HCT116 (cell line): ENCODE measurements at regions not wholly inside any gene's neighbourhood (a gene's known extent, or its start where the extent isn't known, plus 50 kb on each side); places are given as distances from the start of the nearest gene placed in this dataset.

ENCODE experiments used
- ATAC-seq: fragments of 200-7000 bp; cut with Tn5 transposase; 2 replicates; pipeline ENCODE4 v1.9.1; 2020; ENCODE audit warnings: mild to moderate bottlenecking, moderate library complexity
- BruUV-seq: library from RNA; stranded (reverse); fragments of 400-500 nt; replicated peaks from 2 replicates; lab custom pipeline; 2021; lab: Mats Ljungman, UMichigan
- CTCF ChIA-PET: fragments of 300-600 bp; sonication (Branson Sonifier 250); formaldehyde crosslinking; loops from one replicate; lab custom pipeline; 2021; ENCODE audit warnings: antibody characterized with exemption; lab: Charles Lee
- POLR2A ChIA-PET: fragments of 300-600, 350-600 bp; sonication (Branson Sonifier 250); formaldehyde crosslinking; loops from one replicate; lab custom pipeline; 2021; ENCODE audit warnings: antibody characterized with exemption; lab: Charles Lee
- RAD21 ChIA-PET, 2 experiments: fragments of 300-600 bp; sonication (Branson Sonifier 250); formaldehyde crosslinking; loops; one replicate each; lab custom pipeline; 2023; ENCODE audit warnings: low total read pairs in 2 of 2; ENCODE audit not compliant: uncharacterized antibody in 2 of 2, unreplicated experiment in 2 of 2, low non-redundant PET in 1 of 2; lab: Charles Lee
- DNase-seq: peaks from one replicate; pipeline ENCODE4 v3.0.0-alpha.2; 2010; ENCODE audit warnings: low read depth, low spot score
- H2AFZ ChIP-seq: fragments of 200-600 bp; shearing (Covaris generic), sonication (generic); 2 replicates; pipeline ENCODE4 v1.6.1; 2017; ENCODE audit warnings: low read depth, mixed run types, mixed read lengths, antibody characterized with exemption, low read length; ENCODE audit not compliant: poor library complexity, severe bottlenecking
- H3K27ac ChIP-seq: 2 replicates; pipeline ENCODE4 v1.5.1; 2012; ENCODE audit warnings: low read depth, low read length
- H3K27me3 ChIP-seq: fragments of 200-600 bp; sonication (generic); 2 replicates; pipeline ENCODE4 v1.6.1; 2016; ENCODE audit warnings: mixed run types, low read length, mixed read lengths; ENCODE audit not compliant: insufficient read depth
- H3K36me3 ChIP-seq, 2 experiments: fragments of 200-500 bp in 1 of 2; fragments of 200-600 bp in 1 of 2; sonication (Bioruptor generic) in 1 of 2; sonication (generic) in 1 of 2; 2 replicates each; pipeline versions ENCODE4 v1.5.1 to v1.6.1; 2014 to 2016; ENCODE audit warnings: low read length in 2 of 2, inconsistent platforms in 1 of 2, mixed read lengths in 1 of 2, mixed run types in 1 of 2; ENCODE audit not compliant: insufficient read depth in 2 of 2, control insufficient read depth in 1 of 2
- H3K4me1 ChIP-seq, 2 experiments: fragments of 200-600 bp in 1 of 2; sonication (generic) in 1 of 2; 2 replicates each; pipeline versions ENCODE4 v1.5.1 to v1.6.1; 2012 to 2017; ENCODE audit warnings: low read length in 2 of 2, inconsistent platforms in 1 of 2, mild to moderate bottlenecking in 1 of 2, mixed read lengths in 1 of 2, mixed run types in 1 of 2, moderate library complexity in 1 of 2; ENCODE audit not compliant: insufficient read depth in 2 of 2, control insufficient read depth in 1 of 2
- H3K4me2 ChIP-seq: fragments of 200-600 bp; sonication (generic); 2 replicates; pipeline ENCODE4 v1.6.1; 2017; ENCODE audit warnings: mixed run types, low read length, mixed read lengths
- H3K4me3 ChIP-seq, 2 experiments: fragments of 200-600 bp in 1 of 2; sonication (generic) in 1 of 2; replicated peaks in 1 of 2; 2 replicates each; pipeline ENCODE4 v1.5.1; 2011 to 2016; ENCODE audit warnings: low read length in 2 of 2, control low read depth in 1 of 2, low read depth in 1 of 2, mild to moderate bottlenecking in 1 of 2, mixed read lengths in 1 of 2, mixed run types in 1 of 2
- H3K79me2 ChIP-seq: fragments of 200-600 bp; sonication (generic); 2 replicates; pipeline ENCODE4 v1.6.1; 2017; ENCODE audit warnings: mild to moderate bottlenecking, mixed run types, low read length, moderate library complexity, mixed read lengths; ENCODE audit not compliant: insufficient read depth
- H3K9ac ChIP-seq: fragments of 200-600 bp; sonication (generic); 2 replicates; pipeline ENCODE4 v1.6.1; 2016; ENCODE audit warnings: low read length, mixed read lengths
- H3K9me2 ChIP-seq: fragments of 200-600 bp; sonication (generic), shearing (Covaris generic); 2 replicates; pipeline ENCODE4 v1.6.1; 2017; ENCODE audit warnings: mixed run types, mild to moderate bottlenecking, moderate library complexity; ENCODE audit not compliant: insufficient read depth
- H3K9me3 ChIP-seq, 2 experiments: fragments of 200-500 bp in 1 of 2; fragments of 200-600 bp in 1 of 2; sonication (Bioruptor generic) in 1 of 2; sonication (generic) in 1 of 2; 2 replicates each; pipeline ENCODE4 v1.6.1; 2014 to 2017; ENCODE audit warnings: low read length in 2 of 2, mixed read lengths in 2 of 2, inconsistent platforms in 1 of 2, low read depth in 1 of 2, mild to moderate bottlenecking in 1 of 2, mixed run types in 1 of 2, moderate library complexity in 1 of 2; ENCODE audit not compliant: control insufficient read depth in 1 of 2, insufficient read depth in 1 of 2
- H4K20me1 ChIP-seq: fragments of 200-600 bp; sonication (generic), shearing (Covaris generic); 2 replicates; pipeline ENCODE4 v1.6.1; 2017; ENCODE audit warnings: mixed run types, mild to moderate bottlenecking, moderate library complexity; ENCODE audit not compliant: insufficient read depth
- CBX3 ChIP-seq: IDR thresholded peaks from 2 replicates; pipeline ENCODE4 v1.6.1; 2012; ENCODE audit warnings: low read depth
- EGR1 ChIP-seq: IDR thresholded peaks from 2 replicates; pipeline ENCODE4 v1.6.1; 2012; ENCODE audit warnings: low read depth
- EZH2phosphoT487 ChIP-seq: fragments of 200-600 bp; IDR thresholded peaks from 2 replicates; pipeline ENCODE4 v1.6.1; 2018; ENCODE audit warnings: antibody characterized with exemption, borderline replicate concordance
- FOSL1 ChIP-seq: IDR thresholded peaks from 2 replicates; pipeline ENCODE4 v1.6.1; 2012; ENCODE audit warnings: low read depth
- REST ChIP-seq: IDR thresholded peaks from 2 replicates; pipeline ENCODE4 v1.6.1; 2012; ENCODE audit warnings: low read depth
- TCF7L2 ChIP-seq: IDR thresholded peaks from 2 replicates; pipeline ENCODE4 v1.7.0; 2011; ENCODE audit warnings: borderline replicate concordance, inconsistent platforms; ENCODE audit not compliant: insufficient read depth, insufficient read length; ENCODE audit errors: extremely low read depth
- ZFX ChIP-seq: fragments of 450-650 bp; IDR thresholded peaks from 2 replicates; pipeline ENCODE4 v1.6.1; 2017
- intact Hi-C: fragments of 100-400 bp; cut with micrococcal nuclease; formaldehyde crosslinking; loops from 2 replicates; pipeline ENCODE4 v1.10.0; 2022
- TF ChIP-seq, protein P1 (sequence below), 3 experiments: fragments of 200-600 bp in 1 of 3; sonication (generic) in 1 of 3; IDR thresholded peaks in 2 of 3; conservative IDR thresholded peaks in 1 of 3; 2 replicates each; pipeline ENCODE4 v1.5.1; 2012 to 2017; ENCODE audit warnings: low read depth in 2 of 3, low read length in 2 of 3, antibody characterized with exemption in 1 of 3, borderline replicate concordance in 1 of 3, control low read depth in 1 of 3, mild to moderate bottlenecking in 1 of 3, mixed read lengths in 1 of 3, mixed run types in 1 of 3, moderate library complexity in 1 of 3; ENCODE audit not compliant: insufficient read depth in 1 of 3

DNA sequence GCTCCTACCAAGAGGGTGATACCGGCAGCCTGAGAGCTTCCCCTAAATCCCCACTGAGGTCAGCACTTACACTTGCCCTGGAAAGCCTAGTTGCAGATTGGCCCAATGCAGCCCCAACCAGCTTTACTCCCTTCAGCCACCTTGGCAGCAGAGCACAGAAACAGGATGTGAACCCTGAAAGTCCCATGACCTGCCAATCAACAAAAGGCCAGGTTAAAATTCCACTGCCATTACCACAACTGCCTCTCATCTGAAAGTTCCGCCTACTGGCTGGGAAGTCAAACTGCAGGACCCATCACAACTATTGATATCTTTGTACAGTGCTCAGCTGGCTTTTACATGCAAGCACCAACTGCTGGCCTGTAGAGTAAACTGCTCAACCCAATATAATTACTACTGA lies 156.2 kb downstream of the ZMAT3 start:
- intact Hi-C loops: no loop called here
- Histone ChIP-seq H3K27ac (no peak overlapping the region), H3K27me3 (no peaks in the 10 kb centered on the region), H3K4me2 (no peak overlapping the region), H3K9me3 (peaks cover 0 to 4% of the 10 kb centered on the region in 2 experiments; a peak in 1 of 4 replicates), H4K20me1 (no peaks in the 10 kb centered on the region), H2AFZ (no peak overlapping the region), H3K36me3 (no peaks in the 10 kb centered on the region), H3K4me3 (no peak overlapping the region), H3K4me1 (no peaks in the 10 kb centered on the region), H3K9me2 (no peaks in the 10 kb centered on the region), H3K9ac (no peak overlapping the region), H3K79me2 (no peaks in the 10 kb centered on the region)
- ATAC-seq (no peak), DNase-seq (no peak)
- CTCF ChIA-PET: no interaction called here
- no peak for TF ChIP-seq REST
- TF ChIP-seq, protein P1, sequence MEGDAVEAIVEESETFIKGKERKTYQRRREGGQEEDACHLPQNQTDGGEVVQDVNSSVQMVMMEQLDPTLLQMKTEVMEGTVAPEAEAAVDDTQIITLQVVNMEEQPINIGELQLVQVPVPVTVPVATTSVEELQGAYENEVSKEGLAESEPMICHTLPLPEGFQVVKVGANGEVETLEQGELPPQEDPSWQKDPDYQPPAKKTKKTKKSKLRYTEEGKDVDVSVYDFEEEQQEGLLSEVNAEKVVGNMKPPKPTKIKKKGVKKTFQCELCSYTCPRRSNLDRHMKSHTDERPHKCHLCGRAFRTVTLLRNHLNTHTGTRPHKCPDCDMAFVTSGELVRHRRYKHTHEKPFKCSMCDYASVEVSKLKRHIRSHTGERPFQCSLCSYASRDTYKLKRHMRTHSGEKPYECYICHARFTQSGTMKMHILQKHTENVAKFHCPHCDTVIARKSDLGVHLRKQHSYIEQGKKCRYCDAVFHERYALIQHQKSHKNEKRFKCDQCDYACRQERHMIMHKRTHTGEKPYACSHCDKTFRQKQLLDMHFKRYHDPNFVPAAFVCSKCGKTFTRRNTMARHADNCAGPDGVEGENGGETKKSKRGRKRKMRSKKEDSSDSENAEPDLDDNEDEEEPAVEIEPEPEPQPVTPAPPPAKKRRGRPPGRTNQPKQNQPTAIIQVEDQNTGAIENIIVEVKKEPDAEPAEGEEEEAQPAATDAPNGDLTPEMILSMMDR (IDR thresholded peaks at IDR 0.05 in 2 of 3, conservative IDR thresholded peaks at IDR 0.05 in 1 of 3; ENCODE audit: borderline replicate concordance in 1 of 3, insufficient read depth in 1 of 3, low read depth in 2 of 3, low read length in 2 of 3): peak in 2 of 3 experiments; percentile 10 to 22; a peak in 1 of 6 replicates
- POLR2A ChIA-PET: no interaction called here
- RAD21 ChIA-PET: no interaction called here
- BruUV-seq: no TSS peak

- Histone ChIP-seq H4K20me1 (no peaks in the 10 kb centered on the region), H3K4me1 (peaks cover 0 to 2% of the 10 kb centered on the region in 2 experiments; a peak in 1 of 4 replicates), H3K36me3 (no peaks in the 10 kb centered on the region), H3K79me2 (no peaks in the 10 kb centered on the region), H3K9me2 (no peaks in the 10 kb centered on the region), H3K27ac (no peak overlapping the region), H3K4me3 (no peak overlapping the region), H3K27me3 (no peaks in the 10 kb centered on the region), H3K4me2 (no peak overlapping the region), H3K9me3 (no peaks in the 10 kb centered on the region), H2AFZ (no peak overlapping the region), H3K9ac (no peak overlapping the region)
- DNase-seq (no peak), ATAC-seq (no peak)
- BruUV-seq: no TSS peak
- POLR2A ChIA-PET: no interaction called here
- TF ChIP-seq ZFX: no peak
- TF ChIP-seq EZH2phosphoT487: no peak
- TF ChIP-seq CBX3: no peak
- no peak for TF ChIP-seq REST
- TF ChIP-seq EGR1: no peak
- TF ChIP-seq FOSL1: peak; percentile 21; the same call in 1 of the 2 replicates
- TF ChIP-seq TCF7L2: no peak
- intact Hi-C loops: no loop called here
- CTCF ChIA-PET: no interaction called here
- RAD21 ChIA-PET: no interaction called here
Measured at GRCh38 chr3:178907081-178907480, 164.5 kb downstream of the ZMAT3 start.
